ENCODE measurements at regions not wholly inside any gene's neighbourhood (a gene's known extent, or its start where the extent isn't known, plus 50 kb on each side); places are given as distances from the start of the nearest gene placed in this dataset.

DNA sequence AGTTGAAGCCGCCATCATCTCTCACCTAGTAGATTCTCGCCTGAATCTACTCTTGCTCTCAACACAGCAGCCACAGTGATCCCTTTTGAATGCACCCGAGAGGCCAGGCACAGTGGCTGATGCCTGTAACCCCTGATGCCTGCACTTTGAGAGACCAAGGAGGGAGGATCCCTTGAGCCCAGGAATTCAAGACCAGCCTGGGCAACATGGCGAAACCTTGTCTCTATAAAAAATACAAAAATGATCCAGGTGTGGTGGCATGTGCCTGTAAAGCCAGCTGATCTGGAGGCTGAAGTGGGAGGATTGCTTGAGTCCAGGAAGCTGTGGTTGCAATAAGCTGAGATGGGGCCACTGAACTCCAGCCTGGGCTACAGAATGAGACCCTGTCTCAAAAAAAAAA, 60.3 kb upstream of the EML4 start:
- ChIA-PET CTCF (interaction anchor here (0.5 to 0.6 kb wide), 2 partner anchors 19 to 79 kb away, joined by 3 to 4 read pairs; no protein-coding TSS in a partner anchor), POLR2A (interaction anchor here (0.7 kb wide), 1 partner anchor 85 kb away, joined by 6 read pairs; no protein-coding TSS in a partner anchor)
- Histone ChIP-seq H3K4me1 (ENCODE audit: control insufficient read depth, insufficient read depth, low read length) (no peaks in the 10 kb centered on the region), H3K9me3 (ENCODE audit: control insufficient read depth, insufficient read depth, low read depth, low read length) (no peaks in the 10 kb centered on the region), H3K4me3 (ENCODE audit: low read depth, low read length) (no peak overlapping the region), H3K27ac (ENCODE audit: extremely low read depth, low read depth, low read length) (no peak overlapping the region), H3K36me3 (ENCODE audit: control insufficient read depth in 2 of 2, insufficient read depth in 1 of 2, low read length in 2 of 2) (no peaks in the 10 kb centered on the region)
- TF ChIP-seq, protein P1, sequence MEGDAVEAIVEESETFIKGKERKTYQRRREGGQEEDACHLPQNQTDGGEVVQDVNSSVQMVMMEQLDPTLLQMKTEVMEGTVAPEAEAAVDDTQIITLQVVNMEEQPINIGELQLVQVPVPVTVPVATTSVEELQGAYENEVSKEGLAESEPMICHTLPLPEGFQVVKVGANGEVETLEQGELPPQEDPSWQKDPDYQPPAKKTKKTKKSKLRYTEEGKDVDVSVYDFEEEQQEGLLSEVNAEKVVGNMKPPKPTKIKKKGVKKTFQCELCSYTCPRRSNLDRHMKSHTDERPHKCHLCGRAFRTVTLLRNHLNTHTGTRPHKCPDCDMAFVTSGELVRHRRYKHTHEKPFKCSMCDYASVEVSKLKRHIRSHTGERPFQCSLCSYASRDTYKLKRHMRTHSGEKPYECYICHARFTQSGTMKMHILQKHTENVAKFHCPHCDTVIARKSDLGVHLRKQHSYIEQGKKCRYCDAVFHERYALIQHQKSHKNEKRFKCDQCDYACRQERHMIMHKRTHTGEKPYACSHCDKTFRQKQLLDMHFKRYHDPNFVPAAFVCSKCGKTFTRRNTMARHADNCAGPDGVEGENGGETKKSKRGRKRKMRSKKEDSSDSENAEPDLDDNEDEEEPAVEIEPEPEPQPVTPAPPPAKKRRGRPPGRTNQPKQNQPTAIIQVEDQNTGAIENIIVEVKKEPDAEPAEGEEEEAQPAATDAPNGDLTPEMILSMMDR (tag by site-specific recombination; IDR thresholded peaks at IDR 0.05): no peak
- TF ChIP-seq ZNF202 (tag by site-specific recombination; IDR thresholded peaks at IDR 0.05; ENCODE audit: borderline replicate concordance) (no peak), ZNF19 (tag by site-specific recombination; IDR thresholded peaks at IDR 0.05; ENCODE audit: low read depth) (no peak), ZNF530 (tag by site-specific recombination; IDR thresholded peaks at IDR 0.05; ENCODE audit: low read depth) (no peak), ZBTB48 (tag by site-specific recombination; IDR thresholded peaks at IDR 0.05) (no peak), HOXD13 (CRISPR knock-in tag; IDR thresholded peaks at IDR 0.05; ENCODE audit: borderline replicate concordance) (no peak), ZNF629 (tag by site-specific recombination; IDR thresholded peaks at IDR 0.05) (no peak), ZNF211 (tag by site-specific recombination; IDR thresholded peaks at IDR 0.05; ENCODE audit: low read depth) (no peak), ZNF175 (tag by site-specific recombination; IDR thresholded peaks at IDR 0.05) (no peak), ZNF658 (tag by site-specific recombination; IDR thresholded peaks at IDR 0.05) (no peak), ZNF121 (tag by site-specific recombination; IDR thresholded peaks at IDR 0.05) (no peak), SP2 (tag by site-specific recombination; IDR thresholded peaks at IDR 0.05) (no peak), ZNF114 (tag by site-specific recombination; IDR thresholded peaks at IDR 0.05) (no peak)
- TF ChIP-seq, protein P2, sequence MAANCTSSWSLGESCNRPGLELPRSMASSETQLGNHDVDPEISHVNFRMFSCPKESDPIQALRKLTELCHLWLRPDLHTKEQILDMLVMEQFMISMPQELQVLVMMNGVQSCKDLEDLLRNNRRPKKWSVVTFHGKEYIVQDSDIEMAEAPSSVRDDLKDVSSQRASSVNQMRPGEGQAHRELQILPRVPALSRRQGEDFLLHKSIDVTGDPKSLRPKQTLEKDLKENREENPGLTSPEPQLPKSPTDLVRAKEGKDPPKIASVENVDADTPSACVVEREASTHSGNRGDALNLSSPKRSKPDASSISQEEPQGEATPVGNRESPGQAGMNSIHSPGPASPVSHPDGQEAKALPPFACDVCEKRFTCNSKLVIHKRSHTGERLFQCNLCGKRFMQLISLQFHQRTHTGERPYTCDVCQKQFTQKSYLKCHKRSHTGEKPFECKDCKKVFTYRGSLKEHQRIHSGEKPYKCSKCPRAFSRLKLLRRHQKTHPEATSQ (tag by site-specific recombination; IDR thresholded peaks at IDR 0.05): no peak
- TF ChIP-seq, protein P3, sequence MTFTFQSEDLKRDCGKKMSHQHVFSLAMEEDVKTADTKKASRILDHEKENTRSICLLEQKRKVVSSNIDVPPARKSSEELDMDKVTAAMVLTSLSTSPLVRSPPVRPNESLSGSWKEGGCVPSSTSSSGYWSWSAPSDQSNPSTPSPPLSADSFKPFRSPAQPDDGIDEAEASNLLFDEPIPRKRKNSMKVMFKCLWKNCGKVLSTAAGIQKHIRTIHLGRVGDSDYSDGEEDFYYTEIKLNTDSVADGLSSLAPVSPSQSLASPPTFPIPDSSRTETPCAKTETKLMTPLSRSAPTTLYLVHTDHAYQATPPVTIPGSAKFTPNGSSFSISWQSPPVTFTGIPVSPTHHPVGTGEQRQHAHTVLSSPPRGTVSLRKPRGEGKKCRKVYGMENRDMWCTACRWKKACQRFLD (tag by site-specific recombination; IDR thresholded peaks at IDR 0.05): no peak
- TF ChIP-seq, protein P4, sequence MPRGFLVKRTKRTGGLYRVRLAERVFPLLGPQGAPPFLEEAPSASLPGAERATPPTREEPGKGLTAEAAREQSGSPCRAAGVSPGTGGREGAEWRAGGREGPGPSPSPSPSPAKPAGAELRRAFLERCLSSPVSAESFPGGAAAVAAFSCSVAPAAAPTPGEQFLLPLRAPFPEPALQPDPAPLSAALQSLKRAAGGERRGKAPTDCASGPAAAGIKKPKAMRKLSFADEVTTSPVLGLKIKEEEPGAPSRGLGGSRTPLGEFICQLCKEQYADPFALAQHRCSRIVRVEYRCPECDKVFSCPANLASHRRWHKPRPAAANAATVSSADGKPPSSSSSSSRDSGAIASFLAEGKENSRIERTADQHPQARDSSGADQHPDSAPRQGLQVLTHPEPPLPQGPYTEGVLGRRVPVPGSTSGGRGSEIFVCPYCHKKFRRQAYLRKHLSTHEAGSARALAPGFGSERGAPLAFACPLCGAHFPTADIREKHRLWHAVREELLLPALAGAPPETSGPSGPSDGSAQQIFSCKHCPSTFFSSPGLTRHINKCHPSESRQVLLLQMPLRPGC (tag by site-specific recombination; IDR thresholded peaks at IDR 0.05): no peak
- TF ChIP-seq, protein P5, sequence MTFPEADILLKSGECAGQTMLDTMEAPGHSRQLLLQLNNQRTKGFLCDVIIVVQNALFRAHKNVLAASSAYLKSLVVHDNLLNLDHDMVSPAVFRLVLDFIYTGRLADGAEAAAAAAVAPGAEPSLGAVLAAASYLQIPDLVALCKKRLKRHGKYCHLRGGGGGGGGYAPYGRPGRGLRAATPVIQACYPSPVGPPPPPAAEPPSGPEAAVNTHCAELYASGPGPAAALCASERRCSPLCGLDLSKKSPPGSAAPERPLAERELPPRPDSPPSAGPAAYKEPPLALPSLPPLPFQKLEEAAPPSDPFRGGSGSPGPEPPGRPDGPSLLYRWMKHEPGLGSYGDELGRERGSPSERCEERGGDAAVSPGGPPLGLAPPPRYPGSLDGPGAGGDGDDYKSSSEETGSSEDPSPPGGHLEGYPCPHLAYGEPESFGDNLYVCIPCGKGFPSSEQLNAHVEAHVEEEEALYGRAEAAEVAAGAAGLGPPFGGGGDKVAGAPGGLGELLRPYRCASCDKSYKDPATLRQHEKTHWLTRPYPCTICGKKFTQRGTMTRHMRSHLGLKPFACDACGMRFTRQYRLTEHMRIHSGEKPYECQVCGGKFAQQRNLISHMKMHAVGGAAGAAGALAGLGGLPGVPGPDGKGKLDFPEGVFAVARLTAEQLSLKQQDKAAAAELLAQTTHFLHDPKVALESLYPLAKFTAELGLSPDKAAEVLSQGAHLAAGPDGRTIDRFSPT (tag by site-specific recombination; IDR thresholded peaks at IDR 0.05): no peak
- TF ChIP-seq, protein P6, sequence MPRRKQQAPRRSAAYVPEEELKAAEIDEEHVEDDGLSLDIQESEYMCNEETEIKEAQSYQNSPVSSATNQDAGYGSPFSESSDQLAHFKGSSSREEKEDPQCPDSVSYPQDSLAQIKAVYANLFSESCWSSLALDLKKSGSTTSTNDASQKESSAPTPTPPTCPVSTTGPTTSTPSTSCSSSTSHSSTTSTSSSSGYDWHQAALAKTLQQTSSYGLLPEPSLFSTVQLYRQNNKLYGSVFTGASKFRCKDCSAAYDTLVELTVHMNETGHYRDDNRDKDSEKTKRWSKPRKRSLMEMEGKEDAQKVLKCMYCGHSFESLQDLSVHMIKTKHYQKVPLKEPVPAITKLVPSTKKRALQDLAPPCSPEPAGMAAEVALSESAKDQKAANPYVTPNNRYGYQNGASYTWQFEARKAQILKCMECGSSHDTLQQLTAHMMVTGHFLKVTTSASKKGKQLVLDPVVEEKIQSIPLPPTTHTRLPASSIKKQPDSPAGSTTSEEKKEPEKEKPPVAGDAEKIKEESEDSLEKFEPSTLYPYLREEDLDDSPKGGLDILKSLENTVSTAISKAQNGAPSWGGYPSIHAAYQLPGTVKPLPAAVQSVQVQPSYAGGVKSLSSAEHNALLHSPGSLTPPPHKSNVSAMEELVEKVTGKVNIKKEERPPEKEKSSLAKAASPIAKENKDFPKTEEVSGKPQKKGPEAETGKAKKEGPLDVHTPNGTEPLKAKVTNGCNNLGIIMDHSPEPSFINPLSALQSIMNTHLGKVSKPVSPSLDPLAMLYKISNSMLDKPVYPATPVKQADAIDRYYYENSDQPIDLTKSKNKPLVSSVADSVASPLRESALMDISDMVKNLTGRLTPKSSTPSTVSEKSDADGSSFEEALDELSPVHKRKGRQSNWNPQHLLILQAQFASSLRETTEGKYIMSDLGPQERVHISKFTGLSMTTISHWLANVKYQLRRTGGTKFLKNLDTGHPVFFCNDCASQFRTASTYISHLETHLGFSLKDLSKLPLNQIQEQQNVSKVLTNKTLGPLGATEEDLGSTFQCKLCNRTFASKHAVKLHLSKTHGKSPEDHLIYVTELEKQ (tag by site-specific recombination; IDR thresholded peaks at IDR 0.05; ENCODE audit: borderline replicate concordance): no peak
- TF ChIP-seq, protein P7, sequence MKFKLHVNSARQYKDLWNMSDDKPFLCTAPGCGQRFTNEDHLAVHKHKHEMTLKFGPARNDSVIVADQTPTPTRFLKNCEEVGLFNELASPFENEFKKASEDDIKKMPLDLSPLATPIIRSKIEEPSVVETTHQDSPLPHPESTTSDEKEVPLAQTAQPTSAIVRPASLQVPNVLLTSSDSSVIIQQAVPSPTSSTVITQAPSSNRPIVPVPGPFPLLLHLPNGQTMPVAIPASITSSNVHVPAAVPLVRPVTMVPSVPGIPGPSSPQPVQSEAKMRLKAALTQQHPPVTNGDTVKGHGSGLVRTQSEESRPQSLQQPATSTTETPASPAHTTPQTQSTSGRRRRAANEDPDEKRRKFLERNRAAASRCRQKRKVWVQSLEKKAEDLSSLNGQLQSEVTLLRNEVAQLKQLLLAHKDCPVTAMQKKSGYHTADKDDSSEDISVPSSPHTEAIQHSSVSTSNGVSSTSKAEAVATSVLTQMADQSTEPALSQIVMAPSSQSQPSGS (tag by site-specific recombination; IDR thresholded peaks at IDR 0.05; ENCODE audit: low read depth): no peak
- TF ChIP-seq, protein P8, sequence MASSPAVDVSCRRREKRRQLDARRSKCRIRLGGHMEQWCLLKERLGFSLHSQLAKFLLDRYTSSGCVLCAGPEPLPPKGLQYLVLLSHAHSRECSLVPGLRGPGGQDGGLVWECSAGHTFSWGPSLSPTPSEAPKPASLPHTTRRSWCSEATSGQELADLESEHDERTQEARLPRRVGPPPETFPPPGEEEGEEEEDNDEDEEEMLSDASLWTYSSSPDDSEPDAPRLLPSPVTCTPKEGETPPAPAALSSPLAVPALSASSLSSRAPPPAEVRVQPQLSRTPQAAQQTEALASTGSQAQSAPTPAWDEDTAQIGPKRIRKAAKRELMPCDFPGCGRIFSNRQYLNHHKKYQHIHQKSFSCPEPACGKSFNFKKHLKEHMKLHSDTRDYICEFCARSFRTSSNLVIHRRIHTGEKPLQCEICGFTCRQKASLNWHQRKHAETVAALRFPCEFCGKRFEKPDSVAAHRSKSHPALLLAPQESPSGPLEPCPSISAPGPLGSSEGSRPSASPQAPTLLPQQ (tag by site-specific recombination; IDR thresholded peaks at IDR 0.05): no peak
